Tibial nerve (tissue), 4 donors: ENCODE measurements at regions not wholly inside any gene's neighbourhood (a gene's known extent, or its start where the extent isn't known, plus 50 kb on each side); places are given as distances from the start of the nearest gene placed in this dataset.
"Not testable (repeated sequence)": the region's sequence is repeated elsewhere in the genome, so short reads cannot be mapped to it uniquely, and the experiment has no call there.

Source experiments
- DNase-seq, 2 donors: peaks; one replicate each; pipeline ENCODE4 v3.0.0-alpha.2; 2019; ENCODE audit warnings: low spot score in 2 of 2
- H3K27ac ChIP-seq, 4 donors: fragments of 200-600 bp; sonication (generic) in 3 of 4; one replicate each; pipeline ENCODE4 v1.5.1; 2017 to 2019; ENCODE audit warnings: mild to moderate bottlenecking in 1 of 4
- H3K27me3 ChIP-seq, 2 donors: fragments of 200-600 bp; sonication (generic) in 1 of 2; one replicate each; pipeline versions ENCODE4 v1.5.1 to v1.6.0; 2017 to 2019
- H3K36me3 ChIP-seq, 3 donors: fragments of 200-600 bp; sonication (generic); one replicate each; pipeline ENCODE4 v1.5.1; 2018 to 2019
- H3K4me1 ChIP-seq, 4 donors: fragments of 200-600 bp; sonication (generic) in 3 of 4; one replicate each; pipeline ENCODE4 v1.5.1; 2017 to 2019
- H3K4me3 ChIP-seq, 4 donors: fragments of 200-600 bp; sonication (generic) in 3 of 4; one replicate each; pipeline ENCODE4 v1.5.1; 2017 to 2019; ENCODE audit warnings: mild to moderate bottlenecking in 1 of 4, moderate library complexity in 1 of 4
- H3K9me3 ChIP-seq, 4 donors: fragments of 200-600 bp; sonication (generic) in 3 of 4; one replicate each; pipeline ENCODE4 v1.5.1; 2017 to 2019
- EP300 ChIP-seq, 2 donors: sonication (generic); formaldehyde crosslinking; IDR thresholded peaks; one replicate each; pipeline ENCODE4 v1.6.1; 2017; ENCODE audit warnings: antibody characterized with exemption in 2 of 2, mild to moderate bottlenecking in 1 of 2
- POLR2A ChIP-seq, 2 donors: fragments of 450-650 bp; IDR thresholded peaks; one replicate each; pipeline ENCODE4 v1.6.1; 2017; ENCODE audit warnings: antibody characterized with exemption in 2 of 2, mild to moderate bottlenecking in 2 of 2, moderate library complexity in 2 of 2
- WGBS, 2 donors: methylation state at CpG; one replicate each; pipeline ENCODE4 v1.1.5; 2018; 5-methylcytosine and 5-hydroxymethylcytosine counted together
- TF ChIP-seq, protein P1 (sequence below), 5 experiments: fragments of 200-600 bp in 3 of 5; fragments of 450-650 bp in 2 of 5; sonication (generic) in 3 of 5; IDR thresholded peaks; one replicate each; pipeline ENCODE4 v1.5.1; 2016 to 2019; ENCODE audit warnings: antibody characterized with exemption in 5 of 5, mild to moderate bottlenecking in 3 of 5, moderate library complexity in 2 of 5

DNA sequence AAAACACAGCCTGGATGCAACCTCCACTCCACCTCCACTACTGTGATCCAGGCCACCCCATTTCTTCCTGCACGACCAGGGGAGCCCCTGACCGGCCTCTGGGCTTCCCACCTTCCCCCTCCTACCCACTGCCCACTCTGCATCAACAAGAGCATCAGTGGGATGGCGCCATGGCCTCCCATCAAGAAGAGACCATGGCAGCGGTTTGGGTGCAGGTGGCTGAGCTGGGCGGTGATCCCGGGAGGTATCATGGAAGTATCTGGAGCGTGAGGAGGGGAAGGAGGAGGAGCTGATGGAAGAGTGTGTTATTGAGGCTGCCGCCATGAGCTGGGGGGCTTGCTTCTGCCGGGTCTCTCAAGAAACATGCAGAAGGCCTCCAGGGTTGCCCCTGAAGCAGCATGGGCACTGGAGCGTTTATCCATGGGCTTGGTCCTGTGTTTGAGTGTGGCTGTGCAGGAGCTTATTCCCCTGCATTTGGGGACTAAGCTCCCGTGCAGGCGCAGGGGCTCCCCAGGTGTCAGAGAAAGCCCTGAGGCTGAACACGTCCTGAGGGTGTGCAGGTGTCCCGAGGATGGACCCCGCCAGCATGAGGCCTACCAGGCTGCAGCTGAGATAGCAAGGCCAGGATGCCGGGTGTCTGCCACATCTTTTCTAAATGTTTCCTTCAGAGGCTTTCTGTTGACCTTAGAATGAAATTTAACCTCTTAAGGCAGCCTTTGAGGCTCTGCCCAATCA lies 99.2 kb upstream of the PCBD1 start:
- 72 to 82% methylated on average over 16 of the region's 16 CpGs for WGBS, 2 donors
- Histone ChIP-seq H3K4me3 (no peak overlapping the region), H3K9me3 (peaks cover 0 to 5% (median 0%) of the 10 kb centered on the region in 4 donors), H3K27ac (no peak overlapping the region), H3K36me3 (no peaks in the 10 kb centered on the region), H3K4me1 (no peaks in the 10 kb centered on the region), H3K27me3 (no peaks in the 10 kb centered on the region)
- TF ChIP-seq EP300 (IDR thresholded peaks at IDR 0.05) (no peak), POLR2A (IDR thresholded peaks at IDR 0.05) (no peak)
- TF ChIP-seq, protein P1, sequence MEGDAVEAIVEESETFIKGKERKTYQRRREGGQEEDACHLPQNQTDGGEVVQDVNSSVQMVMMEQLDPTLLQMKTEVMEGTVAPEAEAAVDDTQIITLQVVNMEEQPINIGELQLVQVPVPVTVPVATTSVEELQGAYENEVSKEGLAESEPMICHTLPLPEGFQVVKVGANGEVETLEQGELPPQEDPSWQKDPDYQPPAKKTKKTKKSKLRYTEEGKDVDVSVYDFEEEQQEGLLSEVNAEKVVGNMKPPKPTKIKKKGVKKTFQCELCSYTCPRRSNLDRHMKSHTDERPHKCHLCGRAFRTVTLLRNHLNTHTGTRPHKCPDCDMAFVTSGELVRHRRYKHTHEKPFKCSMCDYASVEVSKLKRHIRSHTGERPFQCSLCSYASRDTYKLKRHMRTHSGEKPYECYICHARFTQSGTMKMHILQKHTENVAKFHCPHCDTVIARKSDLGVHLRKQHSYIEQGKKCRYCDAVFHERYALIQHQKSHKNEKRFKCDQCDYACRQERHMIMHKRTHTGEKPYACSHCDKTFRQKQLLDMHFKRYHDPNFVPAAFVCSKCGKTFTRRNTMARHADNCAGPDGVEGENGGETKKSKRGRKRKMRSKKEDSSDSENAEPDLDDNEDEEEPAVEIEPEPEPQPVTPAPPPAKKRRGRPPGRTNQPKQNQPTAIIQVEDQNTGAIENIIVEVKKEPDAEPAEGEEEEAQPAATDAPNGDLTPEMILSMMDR (IDR thresholded peaks at IDR 0.05), result no peak
- DNase-seq, result no peak

DNA sequence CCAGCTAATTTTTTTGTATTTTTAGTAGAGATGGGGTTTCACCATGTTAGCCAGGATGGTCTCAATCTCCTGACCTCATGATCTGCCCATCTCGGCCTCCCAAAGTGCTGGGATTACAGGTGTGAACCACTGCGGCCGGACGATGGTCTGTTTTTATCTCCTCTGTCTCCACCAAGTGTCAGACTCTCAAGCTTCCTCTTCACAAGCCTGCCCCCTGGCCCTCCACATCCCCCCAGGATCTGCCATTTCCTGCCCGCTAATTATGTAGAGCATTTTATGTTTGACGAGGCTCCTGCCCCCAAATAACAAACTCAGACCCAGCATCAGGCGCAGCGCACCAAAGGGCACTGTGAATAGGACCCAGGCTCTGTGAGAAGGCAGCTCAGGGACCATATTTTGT lies 101.8 kb upstream of the PCBD1 start:
- not testable (repeated sequence) for H3K27ac ChIP-seq, H3K27me3 ChIP-seq, H3K4me3 ChIP-seq, H3K36me3 ChIP-seq, DNase-seq, H3K9me3 ChIP-seq, H3K4me1 ChIP-seq
- WGBS, 2 donors, result 74 to 84% methylated on average over 8 of the region's 8 CpGs

DNA sequence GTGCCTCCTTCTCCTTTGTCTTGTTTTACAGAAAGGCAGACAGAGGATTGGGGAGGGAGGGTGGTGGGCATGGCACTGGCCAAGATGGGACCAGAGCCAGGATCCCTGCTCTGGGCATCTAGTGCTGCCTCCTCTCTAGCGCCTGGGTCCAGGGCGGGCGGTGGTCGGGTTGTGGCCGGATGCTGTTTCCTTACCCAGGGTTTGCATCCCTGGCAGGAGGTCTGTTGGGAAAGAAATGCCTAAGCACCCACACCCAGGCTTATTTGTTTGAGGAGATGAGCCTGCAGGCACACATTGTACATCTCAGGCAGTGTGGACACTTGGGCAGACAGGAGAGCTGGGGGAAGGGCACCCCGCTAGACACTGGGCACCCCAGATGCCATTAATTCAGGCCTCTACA lies 102.3 kb upstream of the PCBD1 start:
- WGBS, 2 donors, result 84 to 86% methylated on average over 6 of the region's 6 CpGs
- H3K27me3 ChIP-seq, result no peaks in the 10 kb centered on the region
- no peaks in the 10 kb centered on the region for H3K4me1 ChIP-seq
- no peak for DNase-seq
- no peak overlapping the region for H3K27ac ChIP-seq
- H3K36me3 ChIP-seq, result no peaks in the 10 kb centered on the region
- no peaks in the 10 kb centered on the region for H3K9me3 ChIP-seq
- no peak overlapping the region for H3K4me3 ChIP-seq
- TF ChIP-seq POLR2A (IDR thresholded peaks at IDR 0.05) (no peak), EP300 (IDR thresholded peaks at IDR 0.05) (no peak)
- TF ChIP-seq, protein P1 (IDR thresholded peaks at IDR 0.05), result no peak

DNA sequence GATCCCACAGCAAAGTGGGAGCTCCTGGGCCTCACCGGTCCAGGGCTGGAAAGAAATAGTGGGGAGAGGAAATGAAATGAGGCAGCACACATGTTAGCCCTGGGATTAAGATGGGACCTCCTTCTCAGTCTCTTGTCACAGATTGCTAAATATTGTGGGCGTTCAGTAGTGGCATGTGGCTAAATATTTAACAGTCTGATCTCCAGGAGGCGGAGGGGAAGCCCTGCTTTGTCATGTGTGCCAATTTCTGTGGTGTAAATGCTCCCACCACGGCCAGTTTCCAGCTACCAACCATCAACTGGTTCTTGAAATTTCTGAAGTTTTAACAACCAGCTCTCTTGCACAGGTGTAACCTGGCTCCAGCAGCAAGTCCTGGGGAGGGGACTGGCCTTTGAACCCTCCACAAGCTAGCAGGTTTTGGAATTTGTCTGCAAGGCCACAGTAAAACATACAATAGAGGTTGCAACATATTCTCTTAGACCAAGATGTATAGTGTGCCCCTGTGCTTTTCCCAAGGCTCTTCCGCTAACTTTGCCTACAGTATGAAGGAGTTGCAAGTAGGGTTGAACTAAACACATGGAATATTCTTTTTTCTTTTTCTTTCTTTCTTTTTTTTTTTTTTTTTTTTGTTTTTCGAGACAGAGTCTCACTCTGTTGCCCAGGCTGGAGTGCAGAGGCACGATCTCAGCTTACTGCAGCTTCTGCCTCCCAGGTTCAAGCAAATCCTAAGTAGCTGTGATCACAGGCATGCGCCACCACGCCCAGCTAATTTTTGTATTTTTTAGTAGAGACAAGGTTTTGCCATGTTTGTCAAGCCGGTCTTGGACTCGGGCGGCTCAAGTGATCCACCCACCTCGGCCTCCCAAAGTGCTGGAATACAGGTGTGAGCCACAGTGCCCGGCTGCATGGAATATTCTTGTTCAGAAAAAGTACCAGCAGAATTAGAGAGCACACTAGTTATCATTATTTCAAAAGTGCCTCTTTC lies 103.1 kb upstream of the PCBD1 start:
- no peaks in the 10 kb centered on the region for H3K9me3 ChIP-seq
- H3K27me3 ChIP-seq, result no peaks in the 10 kb centered on the region
- H3K4me3 ChIP-seq, result no peak overlapping the region
- TF ChIP-seq EP300 (IDR thresholded peaks at IDR 0.05) (no peak), POLR2A (IDR thresholded peaks at IDR 0.05) (no peak)
- TF ChIP-seq, protein P1 (IDR thresholded peaks at IDR 0.05), result no peak
- no peaks in the 10 kb centered on the region for H3K36me3 ChIP-seq
- H3K4me1 ChIP-seq, result no peaks in the 10 kb centered on the region
- no peak overlapping the region for H3K27ac ChIP-seq
- WGBS, 2 donors, result 87 to 89% methylated on average over 14 of the region's 14 CpGs
- no peak for DNase-seq

DNA sequence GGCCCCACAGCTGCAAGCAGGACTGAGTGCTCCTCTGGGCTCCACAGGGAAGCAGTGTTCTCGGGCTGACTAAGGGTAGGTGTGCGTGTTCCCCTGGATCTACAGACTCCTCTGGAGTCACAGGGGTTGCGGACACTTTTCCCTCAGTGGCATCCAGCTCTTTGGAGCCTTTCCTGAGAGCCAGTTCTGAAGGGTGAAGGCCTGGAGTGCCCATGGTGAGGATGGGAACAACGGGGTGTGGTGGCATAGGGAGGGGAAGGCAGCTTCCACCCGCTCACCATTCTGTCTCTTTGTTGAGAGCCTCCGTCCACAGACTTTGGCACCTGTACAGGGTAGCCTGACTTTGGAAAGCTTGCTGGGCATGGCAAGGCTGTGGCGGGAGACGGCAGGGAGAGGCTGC lies 104.1 kb upstream of the PCBD1 start:
- DNase-seq, result no peak

More for the DNA sequence above, 104.1 kb upstream of the PCBD1 start:
- WGBS, 2 donors, result 84 to 92% methylated on average over 8 of the region's 8 CpGs
- Histone ChIP-seq H3K9me3 (no peaks in the 10 kb centered on the region), H3K36me3 (no peaks in the 10 kb centered on the region), H3K27me3 (no peaks in the 10 kb centered on the region), H3K4me1 (no peaks in the 10 kb centered on the region), H3K4me3 (no peak overlapping the region), H3K27ac (no peak overlapping the region)
- TF ChIP-seq POLR2A (IDR thresholded peaks at IDR 0.05) (no peak), EP300 (IDR thresholded peaks at IDR 0.05) (no peak)
- TF ChIP-seq, protein P1 (IDR thresholded peaks at IDR 0.05), result no peak
